ENCODE measurements at regions not wholly inside any gene's neighbourhood (a gene's known extent, or its start where the extent isn't known, plus 50 kb on each side); places are given as distances from the start of the nearest gene placed in this dataset.

DNA sequence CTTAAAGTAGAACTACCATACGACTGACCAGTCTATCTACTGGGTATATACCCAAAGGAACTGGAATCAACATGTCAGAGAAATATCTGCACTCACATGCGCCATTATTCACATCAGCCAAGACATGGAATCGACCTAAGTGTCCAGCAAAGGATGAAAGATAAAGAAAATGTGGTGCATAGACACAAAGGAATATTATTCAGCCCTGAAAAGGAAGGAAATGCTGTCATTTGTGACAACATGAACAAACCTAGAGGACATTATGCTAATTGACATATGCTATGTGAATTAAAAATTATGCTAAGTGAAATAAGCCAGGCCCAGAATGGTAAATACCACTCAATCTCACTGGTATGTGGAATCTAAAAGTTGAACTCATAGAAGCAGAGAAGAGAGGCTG, 123.7 kb downstream of the KLF6 start:
- TF ChIP-seq POLR2AphosphoS5 (IDR thresholded peaks at IDR 0.05; ENCODE audit: borderline replicate concordance, low read depth, low read length) (no peak), EZH2 (IDR thresholded peaks at IDR 0.05) (no peak)
